ENCODE measurements at regions not wholly inside any gene's neighbourhood (a gene's known extent, or its start where the extent isn't known, plus 50 kb on each side); places are given as distances from the start of the nearest gene placed in this dataset.
A peak's percentile ranks its signal among the peaks of the same experiment; 100 is the strongest.
"Not testable (repeated sequence)": the region's sequence is repeated elsewhere in the genome, so short reads cannot be mapped to it uniquely, and the experiment has no call there.

DNA sequence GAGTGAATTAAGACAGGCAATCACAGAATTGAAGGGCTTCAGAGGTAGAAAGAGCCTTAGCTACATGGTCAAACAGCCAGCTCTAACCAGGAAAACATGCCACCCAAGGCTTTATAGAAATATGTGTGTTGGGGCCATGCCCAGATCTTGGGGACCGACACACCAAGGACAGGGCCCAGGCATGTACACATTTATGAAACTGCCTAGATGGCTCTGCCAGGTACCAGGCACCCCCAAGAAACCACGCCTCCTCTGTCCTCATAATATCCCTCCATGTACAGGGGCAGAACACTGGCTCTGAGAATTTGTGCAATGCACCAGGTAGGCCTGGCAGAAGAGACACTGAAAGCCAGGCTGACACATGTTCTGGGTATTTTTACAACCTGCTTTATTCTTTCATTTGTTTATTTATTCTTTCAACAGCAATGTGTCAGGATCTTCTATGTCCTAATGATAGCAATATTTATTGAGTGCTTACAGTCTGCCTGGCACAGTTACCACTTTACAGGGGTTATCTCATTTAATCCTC, 137.9 kb upstream of the LSM14A start:
- H3K4me3 ChIP-seq (replicated peaks; ENCODE audit: low read depth, low read length): no peak overlapping the region
- DNase-seq (ENCODE audit: extremely low read depth, insufficient read length): no peak
- no peaks in the 10 kb centered on the region for H3K27me3 ChIP-seq (replicated peaks; ENCODE audit: control insufficient read depth, insufficient read depth, low read length)
- TF ChIP-seq, protein P1, sequence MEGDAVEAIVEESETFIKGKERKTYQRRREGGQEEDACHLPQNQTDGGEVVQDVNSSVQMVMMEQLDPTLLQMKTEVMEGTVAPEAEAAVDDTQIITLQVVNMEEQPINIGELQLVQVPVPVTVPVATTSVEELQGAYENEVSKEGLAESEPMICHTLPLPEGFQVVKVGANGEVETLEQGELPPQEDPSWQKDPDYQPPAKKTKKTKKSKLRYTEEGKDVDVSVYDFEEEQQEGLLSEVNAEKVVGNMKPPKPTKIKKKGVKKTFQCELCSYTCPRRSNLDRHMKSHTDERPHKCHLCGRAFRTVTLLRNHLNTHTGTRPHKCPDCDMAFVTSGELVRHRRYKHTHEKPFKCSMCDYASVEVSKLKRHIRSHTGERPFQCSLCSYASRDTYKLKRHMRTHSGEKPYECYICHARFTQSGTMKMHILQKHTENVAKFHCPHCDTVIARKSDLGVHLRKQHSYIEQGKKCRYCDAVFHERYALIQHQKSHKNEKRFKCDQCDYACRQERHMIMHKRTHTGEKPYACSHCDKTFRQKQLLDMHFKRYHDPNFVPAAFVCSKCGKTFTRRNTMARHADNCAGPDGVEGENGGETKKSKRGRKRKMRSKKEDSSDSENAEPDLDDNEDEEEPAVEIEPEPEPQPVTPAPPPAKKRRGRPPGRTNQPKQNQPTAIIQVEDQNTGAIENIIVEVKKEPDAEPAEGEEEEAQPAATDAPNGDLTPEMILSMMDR (IDR thresholded peaks at IDR 0.05; ENCODE audit: insufficient read depth, low read length, poor library complexity, severe bottlenecking): no peak
- no peaks in the 10 kb centered on the region for H3K36me3 ChIP-seq (ENCODE audit: control insufficient read depth, insufficient read depth, low read length)

DNA sequence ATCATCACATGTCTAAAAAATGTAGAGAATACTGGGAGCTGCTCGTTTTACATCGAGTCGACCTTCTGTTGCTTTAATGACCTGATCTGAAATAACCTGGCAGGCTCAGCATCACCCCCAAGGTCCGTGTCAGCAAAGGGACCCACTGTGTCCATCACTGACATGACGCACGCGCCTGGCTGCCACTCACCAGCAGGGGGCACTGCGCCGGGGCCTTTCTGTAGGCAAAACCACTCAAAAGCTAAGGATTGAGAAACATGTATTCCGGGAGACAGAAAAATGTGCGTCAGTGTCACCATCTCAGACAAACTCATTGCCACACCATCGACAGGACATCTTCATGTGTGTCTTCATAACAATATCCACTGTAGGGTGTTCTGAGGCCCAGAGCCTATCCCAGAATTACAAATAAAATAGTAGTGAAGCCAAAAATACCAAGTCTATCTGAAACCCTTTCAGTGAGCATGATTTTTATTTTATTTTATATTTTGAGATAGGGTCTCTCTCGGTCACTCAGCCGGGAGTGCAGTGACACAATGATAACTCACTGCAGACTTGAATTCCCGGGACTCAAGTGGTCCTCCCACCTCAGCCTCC, 130.3 kb upstream of the LSM14A start:
- DNase-seq (ENCODE audit: extremely low read depth, insufficient read length): peak; percentile 51
- TF ChIP-seq, protein P1 (IDR thresholded peaks at IDR 0.05; ENCODE audit: insufficient read depth, low read length, poor library complexity, severe bottlenecking): peak; percentile 95
- Histone ChIP-seq H3K4me3 (replicated peaks; ENCODE audit: low read depth, low read length) (no peak overlapping the region), H3K36me3 (ENCODE audit: control insufficient read depth, insufficient read depth, low read length) (no peaks in the 10 kb centered on the region), H3K27me3 (replicated peaks; ENCODE audit: control insufficient read depth, insufficient read depth, low read length) (no peaks in the 10 kb centered on the region)

DNA sequence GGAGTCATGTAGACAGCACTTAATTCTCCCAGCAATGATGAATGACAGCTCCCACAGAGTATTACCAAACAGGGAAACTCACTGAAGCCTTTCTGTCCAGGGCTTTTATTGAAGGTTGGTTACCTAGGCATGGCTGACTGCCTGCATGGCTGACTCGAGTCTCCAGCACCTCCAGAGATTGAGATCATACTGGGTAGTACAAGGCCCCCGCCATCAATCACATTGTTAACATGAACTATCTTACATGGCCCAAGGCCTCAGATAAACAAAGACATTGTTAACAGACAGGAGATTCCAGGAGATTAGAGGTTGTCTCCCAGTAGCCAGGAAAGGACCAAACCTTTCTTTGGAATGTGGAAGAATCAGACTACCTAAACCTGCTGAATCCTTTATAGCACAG, 128.3 kb upstream of the LSM14A start:
- TF ChIP-seq, protein P1 (IDR thresholded peaks at IDR 0.05; ENCODE audit: insufficient read depth, low read length, poor library complexity, severe bottlenecking): no peak
- Histone ChIP-seq H3K36me3 (ENCODE audit: control insufficient read depth, insufficient read depth, low read length) (no peaks in the 10 kb centered on the region), H3K4me3 (replicated peaks; ENCODE audit: low read depth, low read length) (no peak overlapping the region), H3K27me3 (replicated peaks; ENCODE audit: control insufficient read depth, insufficient read depth, low read length) (no peaks in the 10 kb centered on the region)
- no peak for DNase-seq (ENCODE audit: extremely low read depth, insufficient read length)

- Histone ChIP-seq H3K4me3 (replicated peaks; ENCODE audit: low read depth, low read length) (no peak overlapping the region), H3K36me3 (ENCODE audit: control insufficient read depth, insufficient read depth, low read length) (no peaks in the 10 kb centered on the region), H3K27me3 (replicated peaks; ENCODE audit: control insufficient read depth, insufficient read depth, low read length) (no peaks in the 10 kb centered on the region)
- TF ChIP-seq, protein P1 (IDR thresholded peaks at IDR 0.05; ENCODE audit: insufficient read depth, low read length, poor library complexity, severe bottlenecking): no peak
- DNase-seq (ENCODE audit: extremely low read depth, insufficient read length): no peak
Observed at GRCh38 chr19:34049944-34050343, 122.4 kb upstream of the LSM14A start.

GRCh38 chr19:34050430-34050829, 121.9 kb upstream of the LSM14A start:
- not testable (repeated sequence) for DNase-seq (ENCODE audit: extremely low read depth, insufficient read length); H3K36me3 ChIP-seq (ENCODE audit: control insufficient read depth, insufficient read depth, low read length); H3K27me3 ChIP-seq (replicated peaks; ENCODE audit: control insufficient read depth, insufficient read depth, low read length); H3K4me3 ChIP-seq (replicated peaks; ENCODE audit: low read depth, low read length)

DNA sequence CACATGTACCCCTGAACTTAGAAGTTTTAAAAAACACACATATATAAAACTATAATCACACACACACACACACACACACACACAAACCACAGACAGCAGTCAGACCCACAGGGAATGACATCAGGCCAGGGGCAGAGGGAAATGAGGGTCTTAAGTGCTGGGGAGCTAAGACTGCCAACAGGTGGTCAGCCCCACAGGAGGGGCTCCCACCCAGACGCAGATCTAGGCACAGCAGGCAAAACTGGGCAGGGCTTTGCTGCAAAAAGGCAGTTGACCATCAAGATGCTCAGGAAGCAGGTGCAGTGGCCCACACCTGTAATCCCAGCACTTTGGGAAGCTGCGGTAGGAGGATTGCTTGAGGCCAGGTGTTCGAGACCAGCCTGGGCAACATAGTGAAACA, 121.0 kb upstream of the LSM14A start:
- Histone ChIP-seq H3K27me3 (replicated peaks; ENCODE audit: control insufficient read depth, insufficient read depth, low read length) (no peaks in the 10 kb centered on the region), H3K4me3 (replicated peaks; ENCODE audit: low read depth, low read length) (no peak overlapping the region), H3K36me3 (ENCODE audit: control insufficient read depth, insufficient read depth, low read length) (no peaks in the 10 kb centered on the region)
- TF ChIP-seq, protein P1 (IDR thresholded peaks at IDR 0.05; ENCODE audit: insufficient read depth, low read length, poor library complexity, severe bottlenecking): no peak
- no peak for DNase-seq (ENCODE audit: extremely low read depth, insufficient read length)
